Endodermal cell (in vitro differentiated cells): ENCODE measurements at regions not wholly inside any gene's neighbourhood (a gene's known extent, or its start where the extent isn't known, plus 50 kb on each side); places are given as distances from the start of the nearest gene placed in this dataset.

Source experiments
- DNase-seq: peaks from one replicate; pipeline ENCODE4 v3.0.0-alpha.2; 2017
- H3K27ac ChIP-seq: 2 replicates; pipeline ENCODE4 v1.5.1; 2013; ENCODE audit warnings: mild to moderate bottlenecking, low read depth, low read length, moderate library complexity
- H3K27me3 ChIP-seq: 2 replicates; pipeline ENCODE4 v1.6.1; 2013; ENCODE audit warnings: mild to moderate bottlenecking, low read length, moderate library complexity; ENCODE audit not compliant: insufficient read depth, control insufficient read depth, poor library complexity, severe bottlenecking
- H3K36me3 ChIP-seq: 2 replicates; pipeline ENCODE4 v1.7.0; 2013; ENCODE audit warnings: mild to moderate bottlenecking, low read length, moderate library complexity; ENCODE audit not compliant: control insufficient read depth, insufficient read depth
- H3K4me1 ChIP-seq: one replicate; pipeline ENCODE4 v1.7.0; 2013; ENCODE audit warnings: low read length; ENCODE audit not compliant: control insufficient read depth, insufficient read depth
- H3K4me3 ChIP-seq: 2 replicates; pipeline ENCODE4 v1.5.1; 2013; ENCODE audit warnings: mild to moderate bottlenecking, low read length, moderate library complexity
- H3K9ac ChIP-seq: 2 replicates; pipeline ENCODE4 v1.6.1; 2013; ENCODE audit warnings: mild to moderate bottlenecking, low read length, moderate library complexity; ENCODE audit not compliant: poor library complexity, severe bottlenecking; ENCODE audit errors: extremely low read depth
- H3K9me3 ChIP-seq: 2 replicates; pipeline ENCODE4 v1.6.1; 2013; ENCODE audit warnings: mild to moderate bottlenecking, low read length, moderate library complexity; ENCODE audit not compliant: control insufficient read depth
- H3K27ac Mint-ChIP-seq: 2 replicates; pipeline ENCODE4 v1.8.0; 2020; ENCODE audit warnings: mixed read lengths
- H3K27me3 Mint-ChIP-seq: 2 replicates; pipeline ENCODE4 v1.8.0; 2021; ENCODE audit warnings: mild to moderate bottlenecking, mixed read lengths; ENCODE audit not compliant: insufficient read depth
- H3K36me3 Mint-ChIP-seq: 2 replicates; pipeline ENCODE4 v1.8.0; 2020; ENCODE audit warnings: low read depth, mixed read lengths
- H3K4me1 Mint-ChIP-seq: 2 replicates; pipeline ENCODE4 v1.8.0; 2020; ENCODE audit warnings: mixed read lengths
- H3K4me3 Mint-ChIP-seq: 2 replicates; pipeline ENCODE4 v1.8.0; 2020; ENCODE audit warnings: mild to moderate bottlenecking, moderate library complexity, mixed read lengths
- H3K9me3 Mint-ChIP-seq: 2 replicates; pipeline ENCODE4 v1.8.0; 2020; ENCODE audit warnings: mild to moderate bottlenecking, mixed read lengths
- WGBS, 2 experiments: methylation state at CpG; one replicate each; pipeline versions ENCODE4 v1.1.5 to v1.1.7; 2013; ENCODE audit warnings: missing lambda C conversion rate in 2 of 2, mixed read lengths in 1 of 2; ENCODE audit not compliant: insufficient coverage in 1 of 2, insufficient read length in 1 of 2; 5-methylcytosine and 5-hydroxymethylcytosine counted together
- TF ChIP-seq, protein P1 (sequence below): fragments of 200-600 bp; sonication (generic); conservative IDR thresholded peaks from 2 replicates; pipeline ENCODE4 v1.5.0; 2021; ENCODE audit warnings: antibody characterized with exemption, mild to moderate bottlenecking

DNA sequence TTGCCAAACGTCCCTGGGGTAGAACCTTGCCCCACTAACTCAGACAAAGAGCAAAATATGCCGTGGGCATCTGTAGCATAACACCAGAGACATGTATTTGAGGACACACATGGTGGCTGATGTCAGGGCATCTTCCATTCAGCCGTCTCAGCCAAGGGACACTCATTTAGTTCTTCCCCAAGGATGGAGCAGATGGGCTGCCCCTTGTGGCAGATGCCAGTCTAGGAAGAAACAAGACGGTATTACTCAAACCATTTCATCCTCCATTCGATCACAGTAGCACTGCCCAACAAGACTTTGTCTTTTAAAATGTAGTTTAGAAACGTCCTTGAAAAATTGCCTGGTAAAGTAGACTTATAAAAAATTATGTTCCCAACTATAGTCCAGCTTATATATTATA, 937.6 kb upstream of the EEF2KMT start:
- Histone ChIP-seq H3K9ac (no peak overlapping the region), H3K4me1 (no peaks in the 10 kb centered on the region), H3K36me3 (no peaks in the 10 kb centered on the region), H3K27me3 (no peaks in the 10 kb centered on the region), H3K9me3 (no peaks in the 10 kb centered on the region), H3K4me3 (no peak overlapping the region), H3K27ac (no peak overlapping the region)
- WGBS, 2 experiments: 83 to 90% methylated on average over 3 to 6 of the region's 6 CpGs
- DNase-seq: no peak
- no peak overlapping the region for H3K4me3 Mint-ChIP-seq
- H3K27ac Mint-ChIP-seq: no peak overlapping the region
- H3K4me1 Mint-ChIP-seq: peaks cover 2% of the 10 kb centered on the region
- H3K36me3 Mint-ChIP-seq: no peaks in the 10 kb centered on the region
- TF ChIP-seq, protein P1, sequence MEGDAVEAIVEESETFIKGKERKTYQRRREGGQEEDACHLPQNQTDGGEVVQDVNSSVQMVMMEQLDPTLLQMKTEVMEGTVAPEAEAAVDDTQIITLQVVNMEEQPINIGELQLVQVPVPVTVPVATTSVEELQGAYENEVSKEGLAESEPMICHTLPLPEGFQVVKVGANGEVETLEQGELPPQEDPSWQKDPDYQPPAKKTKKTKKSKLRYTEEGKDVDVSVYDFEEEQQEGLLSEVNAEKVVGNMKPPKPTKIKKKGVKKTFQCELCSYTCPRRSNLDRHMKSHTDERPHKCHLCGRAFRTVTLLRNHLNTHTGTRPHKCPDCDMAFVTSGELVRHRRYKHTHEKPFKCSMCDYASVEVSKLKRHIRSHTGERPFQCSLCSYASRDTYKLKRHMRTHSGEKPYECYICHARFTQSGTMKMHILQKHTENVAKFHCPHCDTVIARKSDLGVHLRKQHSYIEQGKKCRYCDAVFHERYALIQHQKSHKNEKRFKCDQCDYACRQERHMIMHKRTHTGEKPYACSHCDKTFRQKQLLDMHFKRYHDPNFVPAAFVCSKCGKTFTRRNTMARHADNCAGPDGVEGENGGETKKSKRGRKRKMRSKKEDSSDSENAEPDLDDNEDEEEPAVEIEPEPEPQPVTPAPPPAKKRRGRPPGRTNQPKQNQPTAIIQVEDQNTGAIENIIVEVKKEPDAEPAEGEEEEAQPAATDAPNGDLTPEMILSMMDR: peak; percentile 55
- H3K9me3 Mint-ChIP-seq: no peaks in the 10 kb centered on the region
- peaks cover 3% of the 10 kb centered on the region for H3K27me3 Mint-ChIP-seq

DNA sequence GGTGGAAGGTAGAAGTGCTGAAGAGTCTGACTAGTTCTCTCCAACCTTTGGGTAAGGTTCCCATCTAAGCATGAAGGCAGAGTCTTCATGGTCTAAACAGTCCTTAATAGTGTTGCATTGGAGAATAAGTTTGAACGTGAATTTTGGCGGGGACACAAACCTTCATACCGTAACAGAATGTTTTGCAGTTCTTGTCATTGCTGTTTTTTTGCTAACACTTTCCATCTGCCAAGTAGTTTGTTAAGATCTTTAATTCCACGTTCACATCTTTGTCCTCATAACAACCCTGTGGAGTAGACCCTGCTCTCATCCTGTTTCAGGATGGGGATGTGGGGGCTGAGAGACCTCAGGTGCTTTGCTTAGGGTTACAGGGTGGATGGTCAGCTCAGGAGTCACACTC, 936.9 kb upstream of the EEF2KMT start:
- Mint-ChIP-seq H3K4me1 (peaks cover 2% of the 10 kb centered on the region), H3K36me3 (no peaks in the 10 kb centered on the region), H3K9me3 (no peaks in the 10 kb centered on the region), H3K4me3 (no peak overlapping the region), H3K27ac (no peak overlapping the region), H3K27me3 (peaks cover 3% of the 10 kb centered on the region)
- 96 to 100% methylated on average over 3 to 4 of the region's 4 CpGs for WGBS, 2 experiments
- no peak for DNase-seq
- H3K27ac ChIP-seq: no peak overlapping the region
- no peaks in the 10 kb centered on the region for H3K36me3 ChIP-seq
- no peak overlapping the region for H3K9ac ChIP-seq
- H3K4me1 ChIP-seq: no peaks in the 10 kb centered on the region
- no peak overlapping the region for H3K4me3 ChIP-seq
- no peaks in the 10 kb centered on the region for H3K27me3 ChIP-seq
- no peaks in the 10 kb centered on the region for H3K9me3 ChIP-seq
- TF ChIP-seq, protein P1: no peak

DNA sequence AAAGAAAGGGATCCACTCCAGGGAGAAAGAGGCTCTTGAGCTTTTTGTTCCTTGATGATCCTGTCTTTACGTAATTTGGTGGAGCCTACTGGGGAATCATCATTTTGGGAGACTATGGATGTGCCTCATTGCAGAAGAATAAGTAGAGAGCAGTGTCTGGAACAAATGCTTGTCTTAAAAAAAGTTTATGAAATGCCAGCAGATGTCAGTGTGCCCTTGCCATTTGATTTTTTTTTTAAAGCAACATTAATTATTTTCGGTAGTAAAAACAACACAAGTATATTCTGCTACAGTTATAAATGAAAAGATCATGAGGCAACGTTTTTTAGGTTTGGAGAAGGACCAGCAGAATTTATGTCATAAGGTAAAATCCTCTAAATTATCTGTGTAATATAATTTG, 934.8 kb upstream of the EEF2KMT start:
- H3K4me1 ChIP-seq: no peaks in the 10 kb centered on the region
- no peak overlapping the region for H3K9ac ChIP-seq
- Mint-ChIP-seq H3K9me3 (no peaks in the 10 kb centered on the region), H3K27me3 (peaks cover 6% of the 10 kb centered on the region), H3K4me3 (no peak overlapping the region), H3K4me1 (peaks cover 2% of the 10 kb centered on the region), H3K36me3 (no peaks in the 10 kb centered on the region), H3K27ac (no peak overlapping the region)
- no peak overlapping the region for H3K27ac ChIP-seq
- H3K27me3 ChIP-seq: no peaks in the 10 kb centered on the region
- DNase-seq: no peak
- 84 to 91% methylated on average over 2 to 3 of the region's 3 CpGs for WGBS, 2 experiments
- H3K4me3 ChIP-seq: no peak overlapping the region
- TF ChIP-seq, protein P1: no peak
- H3K36me3 ChIP-seq: no peaks in the 10 kb centered on the region
- no peaks in the 10 kb centered on the region for H3K9me3 ChIP-seq
